Nephron progenitor cell (in vitro differentiated cells): ENCODE measurements at regions not wholly inside any gene's neighbourhood (a gene's known extent, or its start where the extent isn't known, plus 50 kb on each side); places are given as distances from the start of the nearest gene placed in this dataset.

Source experiments
- DNase-seq: peaks from one replicate; pipeline ENCODE4 v3.0.0; 2021
- H3K27ac Mint-ChIP-seq: 2 replicates; pipeline ENCODE4 v1.8.0; 2021; ENCODE audit warnings: mild to moderate bottlenecking, moderate library complexity, mixed read lengths
- H3K27me3 Mint-ChIP-seq: 2 replicates; pipeline ENCODE4 v1.8.0; 2021; ENCODE audit warnings: mild to moderate bottlenecking, low read depth, mixed read lengths; ENCODE audit not compliant: poor library complexity
- H3K36me3 Mint-ChIP-seq: 2 replicates; pipeline ENCODE4 v1.8.0; 2021; ENCODE audit warnings: low read depth, mixed read lengths
- H3K4me1 Mint-ChIP-seq: 2 replicates; pipeline ENCODE4 v1.8.0; 2021; ENCODE audit warnings: mixed read lengths
- H3K4me3 Mint-ChIP-seq: 2 replicates; pipeline ENCODE4 v1.8.0; 2021; ENCODE audit warnings: mild to moderate bottlenecking, moderate library complexity, mixed read lengths
- H3K9me3 Mint-ChIP-seq: 2 replicates; pipeline ENCODE4 v1.8.0; 2021; ENCODE audit warnings: mild to moderate bottlenecking, moderate library complexity, mixed read lengths
- CTCF ChIP-seq: fragments of 200-600 bp; sonication (generic); IDR thresholded peaks from 2 replicates; pipeline ENCODE4 v1.5.0; 2021; ENCODE audit warnings: antibody characterized with exemption

- Mint-ChIP-seq H3K27ac (no peak overlapping the region), H3K4me3 (no peak overlapping the region), H3K4me1 (no peaks in the 10 kb centered on the region), H3K9me3 (no peaks in the 10 kb centered on the region), H3K36me3 (no peaks in the 10 kb centered on the region), H3K27me3 (no peaks in the 10 kb centered on the region)
- DNase-seq: no peak
- no peak for TF ChIP-seq CTCF
Observed at GRCh38 chr6:145336119-145336518, 399.2 kb downstream of the EPM2A start.

- no peak for DNase-seq
- no peaks in the 10 kb centered on the region for H3K36me3 Mint-ChIP-seq
- H3K4me3 Mint-ChIP-seq: no peak overlapping the region
- no peaks in the 10 kb centered on the region for H3K9me3 Mint-ChIP-seq
- H3K27ac Mint-ChIP-seq: no peak overlapping the region
- no peaks in the 10 kb centered on the region for H3K27me3 Mint-ChIP-seq
- no peak for TF ChIP-seq CTCF
- peaks cover 3% of the 10 kb centered on the region for H3K4me1 Mint-ChIP-seq
Observed at GRCh38 chr6:145339089-145339488, 396.2 kb downstream of the EPM2A start.

GRCh38 chr6:145340256-145340655 lies 395.1 kb downstream of the EPM2A start:
- no peak overlapping the region for H3K4me3 Mint-ChIP-seq
- no peak overlapping the region for H3K27ac Mint-ChIP-seq
- H3K27me3 Mint-ChIP-seq: no peaks in the 10 kb centered on the region
- peaks cover 8% of the 10 kb centered on the region for H3K4me1 Mint-ChIP-seq
- no peaks in the 10 kb centered on the region for H3K9me3 Mint-ChIP-seq
- TF ChIP-seq CTCF: no peak
- H3K36me3 Mint-ChIP-seq: no peaks in the 10 kb centered on the region
- no peak for DNase-seq

- Mint-ChIP-seq H3K36me3 (no peaks in the 10 kb centered on the region), H3K4me3 (no peak overlapping the region), H3K27me3 (no peaks in the 10 kb centered on the region), H3K9me3 (no peaks in the 10 kb centered on the region), H3K4me1 (peaks cover 29% of the 10 kb centered on the region), H3K27ac (no peak overlapping the region)
- no peak for TF ChIP-seq CTCF
- no peak for DNase-seq
Observed at GRCh38 chr6:145345094-145345493, 390.2 kb downstream of the EPM2A start.

- Mint-ChIP-seq H3K4me1 (peaks cover 36% of the 10 kb centered on the region), H3K4me3 (no peak overlapping the region), H3K27me3 (no peaks in the 10 kb centered on the region), H3K27ac (peak overlapping the region; percentile 20), H3K36me3 (no peaks in the 10 kb centered on the region), H3K9me3 (no peaks in the 10 kb centered on the region)
- DNase-seq: no peak
- no peak for TF ChIP-seq CTCF
Observed at GRCh38 chr6:145347216-145347615, 388.1 kb downstream of the EPM2A start.

- no peaks in the 10 kb centered on the region for H3K36me3 Mint-ChIP-seq
- TF ChIP-seq CTCF: no peak
Observed at GRCh38 chr6:145349950-145350510, 385.3 kb downstream of the EPM2A start.

More at GRCh38 chr6:145349950-145350510, 385.3 kb downstream of the EPM2A start:
- no peak for DNase-seq
- Mint-ChIP-seq H3K4me3 (no peak overlapping the region), H3K27me3 (no peaks in the 10 kb centered on the region), H3K9me3 (no peaks in the 10 kb centered on the region), H3K4me1 (peaks cover 27% of the 10 kb centered on the region), H3K27ac (peak overlapping the region; percentile 74)
